ENCODE measurements at regions not wholly inside any gene's neighbourhood (a gene's known extent, or its start where the extent isn't known, plus 50 kb on each side); places are given as distances from the start of the nearest gene placed in this dataset.
A peak's percentile ranks its signal among the peaks of the same experiment; 100 is the strongest.

DNA sequence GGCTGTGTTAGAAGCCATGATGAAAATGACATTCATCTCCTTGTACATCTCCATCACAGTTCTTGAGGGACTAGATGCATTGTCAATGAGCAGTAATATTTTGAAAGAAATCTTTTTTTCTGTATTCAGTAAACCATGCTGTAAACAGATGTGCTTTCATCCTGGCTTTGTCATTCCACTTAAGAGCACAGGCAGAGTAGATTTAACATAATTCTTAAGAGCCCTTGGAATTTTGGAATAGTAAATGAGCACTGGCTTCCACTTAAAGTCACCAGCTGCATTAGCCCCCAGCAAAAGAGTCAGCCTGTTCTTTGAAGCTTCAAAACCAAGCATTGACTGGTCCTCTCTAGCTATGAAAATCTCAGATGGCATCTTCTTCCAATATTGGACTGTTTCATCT lies 197.8 kb upstream of the HDDC2 start:
- Histone ChIP-seq H4K91ac (ENCODE audit: low read depth, low read length) (no peak overlapping the region), H3K18ac (ENCODE audit: low read length) (no peak overlapping the region), H4K12ac (ENCODE audit: low read depth, low read length) (no peak overlapping the region), H2BK120ac (ENCODE audit: insufficient read depth, low read length, poor library complexity) (no peak overlapping the region), H3K36me3 (ENCODE audit: control insufficient read depth in 1 of 2, insufficient read depth in 2 of 2, low read length in 2 of 2) (no peaks in the 10 kb centered on the region), H3K9ac (ENCODE audit: low read length) (no peak overlapping the region), H3K27me3 (ENCODE audit: insufficient read depth, low read length) (no peaks in the 10 kb centered on the region), H3K27ac (ENCODE audit: low read depth, low read length) (no peak overlapping the region), H2AFZ (ENCODE audit: insufficient read depth, low read length, poor library complexity) (no peak overlapping the region), H3K79me2 (ENCODE audit: control insufficient read depth, insufficient read depth, low read length, poor library complexity) (no peaks in the 10 kb centered on the region), H3K23ac (ENCODE audit: low read length) (no peak overlapping the region), H3K4me3 (ENCODE audit: low read depth, low read length) (no peak overlapping the region), H3K79me1 (ENCODE audit: low read length) (no peaks in the 10 kb centered on the region), H2BK12ac (ENCODE audit: low read length) (no peak overlapping the region), H2AK5ac (ENCODE audit: low read length) (no peak overlapping the region), H4K8ac (ENCODE audit: low read depth, low read length) (no peak overlapping the region), H3K9me3 (ENCODE audit: insufficient read depth, low read depth, low read length) (no peaks in the 10 kb centered on the region), H3K4me1 (ENCODE audit: control insufficient read depth in 1 of 2, insufficient read depth in 2 of 2, low read length in 2 of 2) (no peaks in the 10 kb centered on the region), H2BK5ac (ENCODE audit: low read depth, low read length, poor library complexity) (no peak overlapping the region), H3K4me2 (ENCODE audit: low read length) (no peak overlapping the region), H3K14ac (ENCODE audit: low read length) (no peak overlapping the region), H3K4ac (ENCODE audit: low read depth, low read length) (no peak overlapping the region)
- DNase-seq = no peak

DNA sequence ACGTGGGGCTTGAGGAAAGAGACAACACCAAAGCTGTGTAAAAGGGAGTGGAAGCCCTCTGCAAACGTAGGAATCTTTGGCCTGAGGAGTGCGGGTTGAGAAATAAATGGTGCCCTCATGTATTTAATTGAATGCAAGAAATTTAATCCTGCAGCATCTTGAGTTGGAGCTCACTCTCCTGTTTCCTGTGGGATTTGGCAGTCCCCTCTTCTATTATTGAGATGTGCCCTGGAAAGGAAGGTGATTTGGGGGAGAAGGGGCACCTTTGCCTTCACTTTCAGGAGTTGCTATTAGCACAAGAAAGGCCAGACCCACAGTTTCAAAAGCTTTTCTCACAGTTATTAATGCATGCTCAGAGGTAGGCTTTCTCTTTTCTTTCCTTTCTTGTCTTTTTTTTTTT lies 201.4 kb upstream of the HDDC2 start:
- Histone ChIP-seq H3K79me1 (ENCODE audit: low read length) (no peaks in the 10 kb centered on the region), H3K9me3 (ENCODE audit: insufficient read depth, low read depth, low read length) (no peaks in the 10 kb centered on the region), H3K9ac (ENCODE audit: low read length) (no peak overlapping the region), H3K79me2 (ENCODE audit: control insufficient read depth, insufficient read depth, low read length, poor library complexity) (no peaks in the 10 kb centered on the region), H3K36me3 (ENCODE audit: control insufficient read depth in 1 of 2, insufficient read depth in 2 of 2, low read length in 2 of 2) (no peaks in the 10 kb centered on the region), H2BK12ac (ENCODE audit: low read length) (peak overlapping the region; percentile 49), H4K12ac (ENCODE audit: low read depth, low read length) (no peak overlapping the region), H4K8ac (ENCODE audit: low read depth, low read length) (no peak overlapping the region), H2AFZ (ENCODE audit: insufficient read depth, low read length, poor library complexity) (no peak overlapping the region), H3K4me3 (ENCODE audit: low read depth, low read length) (no peak overlapping the region), H3K14ac (ENCODE audit: low read length) (no peak overlapping the region), H3K18ac (ENCODE audit: low read length) (no peak overlapping the region), H3K23ac (ENCODE audit: low read length) (no peak overlapping the region), H4K91ac (ENCODE audit: low read depth, low read length) (no peak overlapping the region), H3K4ac (ENCODE audit: low read depth, low read length) (no peak overlapping the region), H3K27ac (ENCODE audit: low read depth, low read length) (no peak overlapping the region), H2AK5ac (ENCODE audit: low read length) (no peak overlapping the region), H2BK120ac (ENCODE audit: insufficient read depth, low read length, poor library complexity) (no peak overlapping the region), H3K27me3 (ENCODE audit: insufficient read depth, low read length) (no peaks in the 10 kb centered on the region), H3K4me2 (ENCODE audit: low read length) (no peak overlapping the region), H2BK5ac (ENCODE audit: low read depth, low read length, poor library complexity) (no peak overlapping the region), H3K4me1 (ENCODE audit: control insufficient read depth in 1 of 2, insufficient read depth in 2 of 2, low read length in 2 of 2) (no peaks in the 10 kb centered on the region)
- no peak for DNase-seq
- WGBS (ENCODE audit: extremely low coverage, insufficient coverage, insufficient read length) = no CpG with 5 or more reads among the region's 3 CpGs

DNA sequence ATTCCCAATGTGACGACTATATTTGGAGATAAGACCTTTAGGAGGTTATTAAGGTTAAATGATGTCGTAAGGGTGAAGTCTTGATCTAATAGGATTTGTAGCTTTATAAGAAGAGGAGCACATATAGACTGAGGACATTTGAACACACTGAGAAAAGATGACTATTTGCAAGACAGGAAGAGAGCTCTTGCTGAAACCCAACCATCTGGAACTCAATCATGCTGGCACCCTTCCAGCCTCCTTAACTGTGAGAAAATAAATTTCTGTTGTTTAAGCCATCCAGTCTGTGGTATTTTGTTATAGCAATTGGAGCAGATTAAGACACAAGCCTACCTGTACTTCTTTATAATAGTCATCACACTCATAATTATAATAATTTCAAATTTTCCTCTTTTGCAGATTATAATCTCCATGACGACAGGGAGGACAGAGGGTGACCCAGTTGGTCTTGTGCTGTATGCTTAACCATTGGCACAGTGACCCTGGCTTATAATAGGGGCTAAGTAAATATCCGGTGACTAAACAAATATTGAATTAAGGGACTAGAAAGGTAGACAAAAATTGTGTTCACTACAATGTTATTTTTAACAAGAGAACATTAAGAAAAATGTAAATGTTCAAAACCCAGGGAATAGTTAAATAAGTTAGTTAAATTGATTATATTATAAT lies 206.4 kb upstream of the HDDC2 start:
- Histone ChIP-seq H3K4ac (ENCODE audit: low read depth, low read length) (no peak overlapping the region), H3K23ac (ENCODE audit: low read length) (no peak overlapping the region), H3K4me3 (ENCODE audit: low read depth, low read length) (no peak overlapping the region), H3K36me3 (ENCODE audit: control insufficient read depth in 1 of 2, insufficient read depth in 2 of 2, low read length in 2 of 2) (no peaks in the 10 kb centered on the region), H3K18ac (ENCODE audit: low read length) (no peak overlapping the region), H3K79me1 (ENCODE audit: low read length) (peaks cover 3% of the 10 kb centered on the region), H3K4me2 (ENCODE audit: low read length) (no peak overlapping the region), H3K4me1 (ENCODE audit: control insufficient read depth in 1 of 2, insufficient read depth in 2 of 2, low read length in 2 of 2) (peaks cover 4 to 5% of the 10 kb centered on the region in 2 experiments), H3K27me3 (ENCODE audit: insufficient read depth, low read length) (no peaks in the 10 kb centered on the region), H2BK120ac (ENCODE audit: insufficient read depth, low read length, poor library complexity) (no peak overlapping the region), H2AFZ (ENCODE audit: insufficient read depth, low read length, poor library complexity) (no peak overlapping the region), H4K91ac (ENCODE audit: low read depth, low read length) (no peak overlapping the region), H3K79me2 (ENCODE audit: control insufficient read depth, insufficient read depth, low read length, poor library complexity) (no peaks in the 10 kb centered on the region), H4K12ac (ENCODE audit: low read depth, low read length) (no peak overlapping the region), H4K8ac (ENCODE audit: low read depth, low read length) (no peak overlapping the region), H3K9ac (ENCODE audit: low read length) (no peak overlapping the region), H3K14ac (ENCODE audit: low read length) (no peak overlapping the region), H2BK12ac (ENCODE audit: low read length) (no peak overlapping the region), H2BK5ac (ENCODE audit: low read depth, low read length, poor library complexity) (no peak overlapping the region), H2AK5ac (ENCODE audit: low read length) (no peak overlapping the region), H3K27ac (ENCODE audit: low read depth, low read length) (no peak overlapping the region), H3K9me3 (ENCODE audit: insufficient read depth, low read depth, low read length) (no peaks in the 10 kb centered on the region)
- 100% methylated on average over 1 of the region's 4 CpGs for whole genome bisulfite sequencing (ENCODE audit: extremely low coverage, insufficient coverage, insufficient read length)
- no peak for DNase-seq

DNA sequence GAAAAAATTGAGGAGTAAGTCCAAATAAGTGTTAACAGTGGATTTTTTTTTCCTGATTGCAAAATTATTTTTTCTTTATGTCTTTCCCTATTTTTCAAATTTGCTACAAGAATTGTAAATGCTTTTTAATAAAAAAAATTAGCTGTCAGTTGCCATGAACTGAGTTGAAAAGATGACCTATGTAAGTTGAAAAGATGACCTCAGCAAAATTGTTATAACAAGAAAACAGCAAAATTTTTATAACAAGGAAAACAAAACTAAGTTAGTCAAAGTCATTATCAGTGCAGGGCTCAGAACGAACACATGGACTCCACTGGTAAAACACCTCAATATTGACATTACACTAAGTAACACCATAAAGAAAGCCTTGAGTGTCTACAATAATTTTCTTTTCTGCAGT lies 207.0 kb upstream of the HDDC2 start:
- peaks cover 3% of the 10 kb centered on the region for H3K79me1 ChIP-seq (ENCODE audit: low read length)
- H3K4me1 ChIP-seq (ENCODE audit: control insufficient read depth in 1 of 2, insufficient read depth in 2 of 2, low read length in 2 of 2) = peaks cover 4 to 5% of the 10 kb centered on the region in 2 experiments
- H4K8ac ChIP-seq (ENCODE audit: low read depth, low read length) = no peak overlapping the region
- H3K4ac ChIP-seq (ENCODE audit: low read depth, low read length) = no peak overlapping the region
- no peak overlapping the region for H2AFZ ChIP-seq (ENCODE audit: insufficient read depth, low read length, poor library complexity)
- H2BK5ac ChIP-seq (ENCODE audit: low read depth, low read length, poor library complexity) = no peak overlapping the region
- no peak overlapping the region for H2BK120ac ChIP-seq (ENCODE audit: insufficient read depth, low read length, poor library complexity)
- DNase-seq = no peak
- H4K91ac ChIP-seq (ENCODE audit: low read depth, low read length) = no peak overlapping the region
- no peak overlapping the region for H3K4me3 ChIP-seq (ENCODE audit: low read depth, low read length)
- H3K79me2 ChIP-seq (ENCODE audit: control insufficient read depth, insufficient read depth, low read length, poor library complexity) = no peaks in the 10 kb centered on the region
- H3K18ac ChIP-seq (ENCODE audit: low read length) = no peak overlapping the region
- no CpG with 5 or more reads among the region's 1 CpG for WGBS (ENCODE audit: extremely low coverage, insufficient coverage, insufficient read length)
- H3K27ac ChIP-seq (ENCODE audit: low read depth, low read length) = no peak overlapping the region
- H3K14ac ChIP-seq (ENCODE audit: low read length) = no peak overlapping the region
- H2AK5ac ChIP-seq (ENCODE audit: low read length) = no peak overlapping the region
- no peaks in the 10 kb centered on the region for H3K27me3 ChIP-seq (ENCODE audit: insufficient read depth, low read length)
- H3K4me2 ChIP-seq (ENCODE audit: low read length) = no peak overlapping the region
- no peaks in the 10 kb centered on the region for H3K9me3 ChIP-seq (ENCODE audit: insufficient read depth, low read depth, low read length)
- H4K12ac ChIP-seq (ENCODE audit: low read depth, low read length) = no peak overlapping the region
- no peak overlapping the region for H2BK12ac ChIP-seq (ENCODE audit: low read length)
- no peak overlapping the region for H3K23ac ChIP-seq (ENCODE audit: low read length)
- no peaks in the 10 kb centered on the region for H3K36me3 ChIP-seq (ENCODE audit: control insufficient read depth in 1 of 2, insufficient read depth in 2 of 2, low read length in 2 of 2)
- H3K9ac ChIP-seq (ENCODE audit: low read length) = no peak overlapping the region

Data from trophoblast cell (in vitro differentiated cells and primary cell).